Kidney tubule cell (primary cell): ENCODE measurements at regions not wholly inside any gene's neighbourhood (a gene's known extent, or its start where the extent isn't known, plus 50 kb on each side); places are given as distances from the start of the nearest gene placed in this dataset.
A peak's percentile ranks its signal among the peaks of the same experiment; 100 is the strongest.

Experiments
- DNase-seq: peaks from one replicate; pipeline ENCODE4 v3.0.0-alpha.2; 2018; ENCODE audit warnings: low spot score

- no peak for DNase-seq
Measured at GRCh38 chr20:40449974-40450616, 238.9 kb downstream of the MAFB start.

- no peak for DNase-seq
Measured at GRCh38 chr20:40449144-40449690, 239.8 kb downstream of the MAFB start.

- no peak for DNase-seq
Measured at GRCh38 chr20:40446888-40447287, 242.1 kb downstream of the MAFB start.

- DNase-seq = no peak
Measured at GRCh38 chr20:40444516-40444915, 244.5 kb downstream of the MAFB start.

- no peak for DNase-seq
Measured at GRCh38 chr20:40443753-40444152, 245.3 kb downstream of the MAFB start.

- peak; percentile 10 for DNase-seq
Measured at GRCh38 chr20:40442181-40442963, 246.7 kb downstream of the MAFB start.

- DNase-seq = no peak
Measured at GRCh38 chr20:40441771-40442170, 247.3 kb downstream of the MAFB start.

GRCh38 chr20:40438161-40438830, 250.7 kb downstream of the MAFB start:
- peak; percentile 62 for DNase-seq

GRCh38 chr20:40436011-40436410, 253.0 kb downstream of the MAFB start:
- DNase-seq = no peak

GRCh38 chr20:40435146-40435895, 253.7 kb downstream of the MAFB start:
- DNase-seq = no peak

- DNase-seq = no peak
Measured at GRCh38 chr20:40434122-40434521, 254.9 kb downstream of the MAFB start.

- DNase-seq = no peak
Measured at GRCh38 chr20:40433341-40433861, 255.6 kb downstream of the MAFB start.

GRCh38 chr20:40431611-40432010, 257.4 kb downstream of the MAFB start:
- peak; percentile 73 for DNase-seq

- DNase-seq = no peak
Measured at GRCh38 chr20:40431112-40431511, 257.9 kb downstream of the MAFB start.

GRCh38 chr20:40427026-40427425, 262.0 kb downstream of the MAFB start:
- no peak for DNase-seq

GRCh38 chr20:40424695-40425094, 264.3 kb downstream of the MAFB start:
- DNase-seq = no peak

- no peak for DNase-seq
Measured at GRCh38 chr20:40422656-40423055, 266.4 kb downstream of the MAFB start.

GRCh38 chr20:40416274-40416673, 272.8 kb downstream of the MAFB start:
- DNase-seq = peak; percentile 63

- peak; percentile 35 for DNase-seq
Measured at GRCh38 chr20:40414843-40415615, 274.0 kb downstream of the MAFB start.

- DNase-seq = no peak
Measured at GRCh38 chr20:40410028-40410427, 279.0 kb downstream of the MAFB start.

GRCh38 chr20:40397467-40397866, 291.6 kb downstream of the MAFB start:
- no peak for DNase-seq
